ENCODE measurements at regions not wholly inside any gene's neighbourhood (a gene's known extent, or its start where the extent isn't known, plus 50 kb on each side); places are given as distances from the start of the nearest gene placed in this dataset.

DNA sequence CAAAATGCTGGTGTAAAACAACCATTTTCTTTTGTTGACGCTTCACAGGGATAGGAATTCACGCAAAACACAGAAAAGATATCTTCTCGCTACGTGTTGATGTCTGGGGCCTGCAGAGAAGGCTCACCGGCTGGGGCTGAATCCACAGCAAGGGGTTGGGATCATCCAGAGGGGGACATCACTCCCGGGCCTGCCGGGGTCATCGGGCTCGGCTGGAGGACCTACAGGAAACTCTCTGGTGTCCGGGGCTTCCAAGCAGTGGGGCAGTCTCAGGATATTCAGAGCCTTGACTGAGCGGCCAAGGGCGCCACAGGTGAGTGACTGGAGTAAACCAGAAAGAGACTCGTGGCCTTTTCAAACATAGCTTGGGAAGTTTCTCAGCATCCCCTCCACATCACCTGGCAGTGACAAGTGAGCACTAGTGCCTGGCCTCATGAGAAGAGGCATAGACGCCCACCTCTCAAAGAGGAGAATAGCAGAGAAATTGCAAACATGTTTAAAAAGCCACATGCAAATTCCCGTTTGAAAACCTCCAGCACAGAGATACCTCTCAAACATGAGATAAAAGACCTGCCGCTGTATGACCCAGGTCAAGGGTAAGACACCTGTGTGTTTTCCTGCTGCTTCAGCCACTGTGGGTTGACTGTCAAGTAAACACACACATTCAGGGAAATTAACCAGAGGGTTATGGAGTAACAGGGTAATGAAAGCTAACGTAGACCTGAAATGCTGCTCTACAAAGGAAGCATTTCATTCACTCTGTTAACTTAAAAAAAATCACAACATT, 50.8 kb upstream of the SIMC1 start:
- Histone ChIP-seq H3K27me3 (ENCODE audit: control insufficient read depth, insufficient read depth, low read length) (peaks cover 3% of the 10 kb centered on the region), H3K36me3 (ENCODE audit: control insufficient read depth, insufficient read depth, low read length) (no peaks in the 10 kb centered on the region), H3K9me3 (replicated peaks; ENCODE audit: control insufficient read depth, low read depth, low read length) (no peaks in the 10 kb centered on the region), H3K27ac (ENCODE audit: low read length) (no peak overlapping the region), H3K4me3 (ENCODE audit: low read length) (no peak overlapping the region), H3K4me1 (ENCODE audit: control insufficient read depth, insufficient read depth, low read length) (no peaks in the 10 kb centered on the region)
- no peak for DNase-seq
- 68% methylated on average over 13 of the region's 17 CpGs for WGBS (ENCODE audit: insufficient coverage)

DNA sequence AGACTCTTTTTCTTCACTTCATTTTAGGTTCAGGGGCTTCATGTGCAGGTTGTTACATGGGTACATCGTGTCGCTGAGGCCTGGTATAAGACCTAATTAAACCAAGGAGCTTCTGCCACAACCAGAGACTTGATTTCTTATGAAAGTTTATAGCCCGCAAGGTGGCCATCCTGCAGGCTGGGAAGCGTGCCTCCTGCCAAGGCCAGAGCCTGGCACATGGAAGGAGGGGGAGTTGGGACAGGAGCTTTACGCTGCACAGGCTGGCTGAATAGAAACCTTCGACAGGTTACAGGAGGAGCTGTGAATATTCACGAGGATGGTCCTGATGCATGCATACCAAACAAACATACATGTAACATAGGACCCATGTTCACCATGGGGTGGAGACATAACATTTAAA, 50.1 kb upstream of the SIMC1 start:
- 98% methylated on average over 4 of the region's 7 CpGs for WGBS (ENCODE audit: insufficient coverage)
- H3K27me3 ChIP-seq (ENCODE audit: control insufficient read depth, insufficient read depth, low read length), result peaks cover 3% of the 10 kb centered on the region
- H3K4me1 ChIP-seq (ENCODE audit: control insufficient read depth, insufficient read depth, low read length), result no peaks in the 10 kb centered on the region
- H3K36me3 ChIP-seq (ENCODE audit: control insufficient read depth, insufficient read depth, low read length), result no peaks in the 10 kb centered on the region
- no peaks in the 10 kb centered on the region for H3K9me3 ChIP-seq (replicated peaks; ENCODE audit: control insufficient read depth, low read depth, low read length)
- no peak for DNase-seq
- no peak overlapping the region for H3K4me3 ChIP-seq (ENCODE audit: low read length)
- no peak overlapping the region for H3K27ac ChIP-seq (ENCODE audit: low read length)
